Fibroblast of skin of abdomen (primary cell): ENCODE measurements at regions not wholly inside any gene's neighbourhood (a gene's known extent, or its start where the extent isn't known, plus 50 kb on each side); places are given as distances from the start of the nearest gene placed in this dataset.
"Not testable (repeated sequence)": the region's sequence is repeated elsewhere in the genome, so short reads cannot be mapped to it uniquely, and the experiment has no call there.

ENCODE experiments used
- DNase-seq: peaks from one replicate; pipeline ENCODE4 v3.0.0-alpha.2; 2013

DNA sequence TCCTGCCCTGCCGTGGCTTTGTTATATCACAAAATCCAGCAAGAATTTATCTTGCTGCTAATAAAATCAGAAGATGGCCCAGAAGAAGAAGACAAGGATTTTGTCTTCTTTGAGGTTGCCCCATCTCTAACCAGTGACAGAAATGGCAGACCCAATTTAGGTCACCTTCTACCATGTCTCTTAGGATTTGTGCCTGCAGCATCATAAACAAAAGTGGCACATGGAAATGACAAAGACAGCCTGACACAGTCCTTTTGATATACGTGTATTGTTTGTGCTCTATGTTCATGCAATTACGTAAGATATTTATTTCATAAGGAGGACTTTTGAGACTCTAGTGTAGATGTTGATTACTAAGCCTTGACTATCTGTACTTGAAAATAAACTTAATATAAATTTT lies 135.9 kb upstream of the TMTC4 start:
- DNase-seq, result no peak

DNA sequence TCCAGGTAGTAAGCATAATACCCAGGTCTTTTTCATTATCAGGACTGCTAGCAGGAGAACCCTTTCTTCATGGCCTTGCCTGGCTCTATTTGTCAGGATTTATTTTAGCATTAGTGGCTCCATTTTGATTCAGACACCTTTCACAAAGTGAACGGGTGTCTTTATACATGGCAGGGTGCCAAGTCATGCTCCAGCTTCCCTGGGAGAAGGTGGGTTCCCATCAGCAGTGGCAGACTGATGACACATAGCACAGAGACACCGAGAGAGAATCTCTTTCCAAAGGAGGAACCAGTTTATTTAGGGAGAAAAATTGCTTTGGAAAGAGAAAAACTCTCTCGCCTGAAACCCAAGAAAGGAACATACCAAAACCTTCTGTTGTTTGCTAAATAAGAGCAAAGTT lies 135.3 kb upstream of the TMTC4 start:
- no peak for DNase-seq

- no peak for DNase-seq
Measured at GRCh38 chr13:100809129-100809390, 134.5 kb upstream of the TMTC4 start.

GRCh38 chr13:100808330-100809128 lies 133.9 kb upstream of the TMTC4 start:
- DNase-seq, result no peak

GRCh38 chr13:100803091-100803490 lies 128.5 kb upstream of the TMTC4 start:
- no peak for DNase-seq

DNA sequence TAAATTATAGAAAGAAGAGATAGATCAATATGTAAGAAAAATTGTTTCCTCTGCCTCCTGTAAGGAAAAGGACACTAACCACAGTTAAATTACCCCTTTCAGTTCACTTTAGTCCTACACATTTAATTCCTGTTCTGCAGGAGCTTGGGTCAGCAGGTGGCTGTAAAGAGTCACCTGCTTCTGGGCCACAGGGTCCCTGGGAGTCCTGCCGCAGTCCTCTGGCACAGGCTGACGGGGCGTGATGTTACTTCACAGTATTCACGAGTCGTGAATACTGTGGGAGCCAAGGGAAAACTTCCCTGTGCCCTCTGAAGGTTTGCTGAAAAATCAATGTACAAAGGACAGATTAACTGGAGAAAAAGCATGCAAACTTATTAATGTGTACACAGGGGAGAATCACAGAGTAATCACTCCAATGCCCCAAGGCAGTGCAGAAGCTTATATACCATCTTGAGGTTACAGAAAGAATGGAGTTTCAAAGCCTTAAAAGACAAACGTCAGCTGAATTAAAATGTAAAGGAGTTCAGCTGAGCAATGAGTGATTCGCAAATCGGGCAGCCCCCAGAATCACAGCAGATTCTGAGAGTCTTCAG lies 125.8 kb upstream of the TMTC4 start:
- DNase-seq, result no peak

DNA sequence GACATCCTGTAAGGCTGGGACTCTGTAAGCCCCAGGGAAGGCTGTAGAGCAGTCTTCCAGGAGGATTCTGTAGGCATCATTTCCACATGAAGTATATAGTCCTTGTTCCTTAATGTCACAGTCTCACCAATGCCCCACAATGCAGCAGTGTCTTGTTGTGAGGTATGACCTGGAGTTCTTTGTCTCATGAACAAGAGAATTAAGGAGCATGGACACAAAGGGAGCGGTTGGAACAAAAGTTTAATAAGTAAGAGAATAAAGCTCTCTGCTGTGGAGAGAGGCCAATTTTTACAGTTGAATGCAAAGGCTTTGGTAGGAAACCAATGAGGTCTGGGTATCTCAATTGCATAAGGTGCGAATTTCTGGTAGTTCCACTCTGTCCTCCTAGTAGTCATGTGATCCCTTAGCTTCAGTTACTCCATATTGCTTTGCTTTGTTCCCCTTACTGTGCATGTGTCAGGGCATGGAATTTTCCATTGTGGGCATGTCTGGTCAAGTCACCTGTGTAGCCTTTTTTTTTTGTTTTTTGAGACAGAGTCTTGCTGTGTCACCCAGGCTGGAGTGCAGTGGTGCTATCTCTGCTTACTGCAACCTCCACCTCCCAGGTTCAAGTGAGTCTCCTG lies 124.3 kb upstream of the TMTC4 start:
- no peak for DNase-seq

DNA sequence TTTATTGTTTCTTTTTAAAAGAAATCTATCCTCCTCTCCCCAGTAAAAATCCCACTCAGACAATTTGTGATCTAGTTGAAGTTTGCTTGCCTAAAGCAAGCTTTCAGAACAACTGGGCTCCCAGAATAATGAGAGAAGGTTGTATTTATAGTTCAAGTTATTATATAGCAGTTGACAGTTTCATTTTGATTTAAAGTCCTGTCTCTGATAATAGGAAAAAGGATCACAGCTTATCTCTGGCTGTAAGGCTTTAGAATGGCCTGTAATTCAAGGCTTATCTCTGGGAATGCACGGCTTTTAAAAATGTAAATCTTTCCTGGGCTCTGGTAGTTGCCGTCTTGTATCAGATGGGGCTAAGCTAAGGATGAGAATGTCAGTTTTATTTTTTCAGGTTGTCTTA lies 123.3 kb upstream of the TMTC4 start:
- DNase-seq, result no peak

GRCh38 chr13:100796463-100796862 lies 121.9 kb upstream of the TMTC4 start:
- no peak for DNase-seq

- DNase-seq, result no peak
Measured at GRCh38 chr13:100794575-100794974, 120.0 kb upstream of the TMTC4 start.

GRCh38 chr13:100790405-100790804 lies 115.8 kb upstream of the TMTC4 start:
- no peak for DNase-seq

DNA sequence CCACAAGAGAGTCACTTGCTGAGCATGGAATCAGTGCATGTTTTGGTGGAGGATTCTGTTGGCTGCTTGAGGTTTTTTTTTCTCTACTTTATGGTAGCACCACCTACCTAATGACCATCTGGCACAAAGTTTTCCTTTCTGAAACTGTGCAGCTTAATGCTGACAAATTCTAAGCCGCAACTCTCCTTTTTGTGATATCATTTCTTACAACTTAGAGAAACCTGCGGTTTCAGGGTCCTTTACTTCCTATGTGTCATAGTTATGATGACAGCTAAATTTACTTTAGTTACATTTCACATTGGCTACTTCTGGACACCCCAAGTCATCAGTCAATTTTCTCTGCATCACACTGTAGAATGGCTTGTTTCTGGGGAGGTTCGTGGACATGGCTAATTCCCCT lies 115.4 kb upstream of the TMTC4 start:
- peak; percentile 20 for DNase-seq

DNA sequence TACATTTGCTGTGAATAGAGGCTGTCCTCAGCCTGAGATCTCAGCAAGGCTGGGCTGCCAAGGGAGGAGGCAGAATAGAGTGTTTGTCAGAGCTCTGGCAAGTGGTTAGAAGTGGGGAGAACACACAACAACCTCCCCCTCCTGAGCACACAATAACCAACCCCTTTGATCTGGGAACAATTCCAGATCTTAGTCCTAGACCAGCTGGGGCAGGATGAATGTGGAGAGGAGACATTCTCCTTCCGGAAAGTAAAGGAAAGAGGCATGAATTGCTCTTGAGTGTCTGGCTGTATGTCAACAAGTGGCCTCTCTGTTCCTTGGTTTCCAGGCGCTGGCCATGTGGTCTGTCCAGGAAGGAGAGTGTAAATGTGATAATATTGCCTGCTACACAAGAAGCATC lies 114.9 kb upstream of the TMTC4 start:
- DNase-seq, result peak; percentile 56

GRCh38 chr13:100789025-100789424 lies 114.4 kb upstream of the TMTC4 start:
- DNase-seq, result no peak

DNA sequence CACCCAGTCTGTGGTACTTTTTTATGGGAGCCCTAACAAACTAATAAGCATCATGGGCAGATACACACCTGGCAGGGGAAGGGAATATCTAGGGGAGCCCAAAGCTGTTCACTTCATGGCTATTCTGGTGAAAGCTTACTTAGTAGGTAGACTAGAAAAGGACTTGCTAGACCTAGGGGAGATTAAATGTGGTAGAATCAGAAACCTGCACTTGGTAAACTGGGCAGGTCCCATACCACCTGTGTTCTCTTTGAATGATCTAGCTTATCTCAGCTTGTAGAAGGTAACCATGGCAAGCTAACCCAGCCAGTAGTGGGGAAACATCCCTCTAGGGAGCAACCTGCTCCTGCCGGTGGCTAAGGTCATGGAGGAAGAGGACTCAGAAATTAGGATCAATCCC lies 113.9 kb upstream of the TMTC4 start:
- no peak for DNase-seq

- no peak for DNase-seq
Measured at GRCh38 chr13:100787899-100788298, 113.3 kb upstream of the TMTC4 start.

DNA sequence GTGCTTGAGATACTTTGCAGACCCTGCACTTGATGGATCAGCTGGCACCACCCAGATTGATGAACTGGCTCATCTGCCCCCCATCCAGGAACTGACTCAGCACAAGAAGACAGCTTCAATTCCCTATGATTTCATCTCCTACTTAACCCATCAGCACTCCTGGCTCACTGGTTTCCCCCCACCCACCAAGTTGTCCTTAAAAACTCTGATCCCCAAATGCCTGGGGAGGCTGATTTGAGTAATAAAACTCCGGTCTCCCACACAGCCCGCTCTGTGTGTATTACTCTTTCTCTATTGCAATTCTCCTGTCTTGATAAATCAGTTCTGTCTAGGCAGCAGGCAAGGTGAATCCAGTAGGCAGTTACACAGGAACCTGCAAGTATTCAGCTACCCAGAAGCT lies 102.1 kb upstream of the TMTC4 start:
- DNase-seq, result peak; percentile 37

DNA sequence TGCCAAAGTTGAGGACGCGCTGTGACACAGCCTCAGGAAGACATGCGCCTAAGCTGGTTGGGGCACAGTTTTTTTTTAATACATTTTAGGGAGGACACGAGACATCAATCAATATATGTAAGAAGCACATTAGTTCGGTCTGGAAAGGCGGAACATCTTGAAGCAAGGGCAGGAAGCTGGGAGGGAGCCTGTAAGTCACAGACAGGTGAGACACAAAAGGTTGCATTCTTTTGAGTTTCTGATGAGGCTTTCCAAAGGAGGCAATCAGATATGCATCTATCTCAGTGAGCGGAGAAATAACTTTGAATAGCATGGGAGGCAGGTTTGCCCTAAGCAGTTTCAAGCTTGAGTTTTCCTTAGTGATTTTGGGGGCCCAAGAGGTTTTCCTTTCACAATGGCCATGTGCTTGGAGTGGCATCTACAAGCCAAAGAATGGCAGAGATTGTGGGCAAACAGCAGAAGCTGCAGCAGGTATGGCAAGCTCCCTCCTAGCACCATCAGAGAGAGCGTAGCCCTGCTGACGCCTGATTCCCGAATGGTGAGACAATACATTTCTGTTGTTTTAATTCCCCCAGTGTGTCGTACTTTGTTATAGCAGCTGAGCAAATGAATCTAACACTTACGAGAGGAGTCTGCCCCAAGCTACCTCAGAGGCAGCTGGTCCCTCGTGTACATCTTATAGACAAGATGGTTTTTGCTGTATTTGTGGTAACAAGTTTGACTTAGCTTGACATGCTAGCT lies 99.5 kb upstream of the TMTC4 start:
- DNase-seq, result no peak

DNA sequence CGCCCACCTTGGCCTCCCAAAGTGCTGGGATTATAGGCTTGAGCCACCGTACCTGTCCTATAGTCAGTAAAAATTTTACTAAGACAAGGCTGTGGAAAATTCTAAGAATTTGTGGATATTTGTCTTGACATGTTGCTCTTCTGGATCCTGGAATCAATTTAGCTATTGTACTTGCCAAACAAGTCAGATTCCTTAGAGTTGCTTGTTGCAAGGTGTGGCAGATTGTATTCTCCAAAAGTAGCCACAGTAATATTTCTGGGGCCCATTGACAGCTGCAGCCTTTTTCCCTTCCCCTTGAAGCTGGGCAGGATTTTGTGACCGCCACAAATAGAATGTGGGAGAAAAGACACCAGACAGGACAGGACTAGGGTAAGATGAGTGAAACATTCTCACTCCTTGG lies 98.8 kb upstream of the TMTC4 start:
- DNase-seq, result no peak

DNA sequence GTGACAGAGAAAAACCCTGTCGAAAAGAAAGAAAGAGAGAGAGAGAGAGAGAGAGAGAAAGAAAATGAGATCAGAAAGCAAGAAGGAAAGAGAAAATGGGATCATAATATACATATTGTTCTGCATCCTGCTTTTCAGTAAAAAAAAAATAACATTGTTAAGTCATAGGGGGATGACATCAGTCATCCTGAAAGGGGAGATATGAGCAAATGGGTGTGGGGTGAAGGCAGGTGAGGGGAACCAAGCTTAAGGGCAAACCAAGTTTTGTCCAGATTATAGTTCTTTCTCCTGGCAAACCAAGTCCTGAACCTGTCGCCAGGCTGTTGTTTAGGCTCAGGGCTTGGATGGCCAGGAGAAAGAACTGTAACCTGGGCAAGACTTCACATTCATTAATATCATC lies 92.6 kb upstream of the TMTC4 start:
- no peak for DNase-seq

- not testable (repeated sequence) for DNase-seq
Measured at GRCh38 chr13:100766570-100766969, 92.0 kb upstream of the TMTC4 start.

- no peak for DNase-seq
Measured at GRCh38 chr13:100764937-100765336, 90.3 kb upstream of the TMTC4 start.

- not testable (repeated sequence) for DNase-seq
Measured at GRCh38 chr13:100762126-100762525, 87.5 kb upstream of the TMTC4 start.

DNA sequence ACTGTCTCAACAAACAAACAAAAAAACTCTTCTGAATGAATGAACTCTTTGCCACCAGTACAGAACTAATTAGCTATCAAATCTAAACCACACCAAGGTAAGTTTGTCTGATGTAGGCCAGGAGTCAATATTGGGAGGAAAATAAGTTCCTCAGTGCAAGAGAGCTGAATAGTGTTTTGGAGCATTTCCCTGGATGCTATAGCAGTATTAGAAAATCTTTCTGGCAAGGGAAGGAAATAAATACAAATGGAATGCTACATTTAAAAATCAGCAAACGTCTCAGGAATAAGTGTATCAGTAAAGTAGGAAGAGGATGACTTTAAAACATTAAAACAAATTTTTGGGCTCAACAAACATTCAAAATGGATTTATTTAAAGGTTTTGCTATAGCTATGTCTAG lies 81.3 kb upstream of the TMTC4 start:
- DNase-seq, result no peak
